HG03442 (cell line): ENCODE measurements at regions not wholly inside any gene's neighbourhood (a gene's known extent, or its start where the extent isn't known, plus 50 kb on each side); places are given as distances from the start of the nearest gene placed in this dataset.

Source experiments
- ATAC-seq: cut with Tn5 transposase; IDR thresholded peaks from one replicate; pipeline ENCODE4 v1.9.1; 2021; ENCODE audit warnings: mild to moderate bottlenecking, moderate library complexity; ENCODE audit not compliant: unreplicated experiment

DNA sequence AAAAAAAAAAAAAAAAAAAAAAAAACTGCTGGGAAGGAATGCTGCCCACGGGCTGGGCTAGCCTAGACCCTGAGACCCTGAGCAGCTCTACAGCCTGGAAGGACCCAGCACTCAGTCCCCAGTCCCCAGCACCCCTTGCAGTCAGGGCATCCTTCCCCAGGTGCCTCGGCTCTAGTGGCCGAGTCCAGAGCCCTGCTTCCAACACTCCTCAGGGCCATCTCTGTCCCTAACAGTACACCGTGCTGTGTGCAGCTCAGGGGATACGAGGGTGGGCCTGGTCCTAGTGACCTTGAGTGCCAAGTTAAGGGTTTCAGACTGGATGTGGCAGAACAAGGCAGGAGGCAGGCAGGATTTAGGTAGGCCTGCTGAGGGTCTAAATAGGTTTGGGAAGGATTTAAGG is 50.2 kb upstream of the LRP8 start:
- ATAC-seq = no peak

DNA sequence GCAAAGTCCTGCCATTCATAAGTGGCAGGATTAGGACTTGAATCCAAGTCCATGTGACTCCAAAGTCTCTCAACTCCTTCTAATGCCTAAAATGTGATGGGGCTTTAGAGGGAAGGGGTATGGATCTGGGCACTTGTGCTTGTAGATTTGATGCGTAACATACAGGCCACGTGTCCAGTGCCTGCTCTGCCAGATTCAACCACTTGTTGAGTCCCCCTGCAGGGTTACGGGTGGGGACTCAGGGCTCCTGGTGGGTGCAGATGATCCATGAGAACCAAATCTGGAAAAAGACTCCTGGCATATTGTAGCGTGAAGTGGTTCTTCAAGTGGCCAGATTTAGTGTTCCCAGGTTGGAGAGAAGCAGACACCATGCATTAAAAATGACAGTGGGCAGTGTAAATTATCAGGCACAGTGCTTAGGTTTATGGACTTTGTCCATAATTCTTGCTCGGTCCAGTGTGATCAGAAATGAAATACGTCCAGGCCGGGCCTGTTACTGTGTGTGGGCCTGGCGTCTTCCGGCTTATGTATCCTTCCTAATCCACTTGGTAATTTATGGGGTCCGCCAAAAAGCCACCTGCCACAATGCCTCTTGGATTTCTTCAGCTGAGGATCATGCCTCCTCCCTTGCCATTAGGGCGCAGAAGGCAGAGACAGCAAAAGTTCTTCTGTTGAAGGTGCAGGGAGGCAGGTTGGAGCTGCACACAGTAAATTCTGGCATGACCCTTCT is 51.2 kb upstream of the LRP8 start:
- ATAC-seq = no peak

DNA sequence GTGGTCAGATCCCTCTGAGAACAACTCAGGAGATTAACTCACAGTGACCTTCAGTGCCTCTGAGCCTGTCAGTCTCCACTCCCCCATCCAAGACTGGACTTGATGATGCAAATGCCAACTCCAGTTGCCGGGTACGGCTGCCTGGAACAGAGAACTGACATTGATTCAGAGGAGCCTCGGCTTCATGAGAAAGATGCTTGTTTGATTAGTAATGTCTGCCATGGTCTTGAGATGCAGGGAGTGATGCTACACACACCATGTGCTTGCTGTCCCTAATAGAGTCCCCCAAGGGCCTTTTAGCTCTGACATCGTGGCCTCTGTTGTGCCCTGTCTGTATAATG is 51.8 kb upstream of the LRP8 start:
- ATAC-seq = no peak

DNA sequence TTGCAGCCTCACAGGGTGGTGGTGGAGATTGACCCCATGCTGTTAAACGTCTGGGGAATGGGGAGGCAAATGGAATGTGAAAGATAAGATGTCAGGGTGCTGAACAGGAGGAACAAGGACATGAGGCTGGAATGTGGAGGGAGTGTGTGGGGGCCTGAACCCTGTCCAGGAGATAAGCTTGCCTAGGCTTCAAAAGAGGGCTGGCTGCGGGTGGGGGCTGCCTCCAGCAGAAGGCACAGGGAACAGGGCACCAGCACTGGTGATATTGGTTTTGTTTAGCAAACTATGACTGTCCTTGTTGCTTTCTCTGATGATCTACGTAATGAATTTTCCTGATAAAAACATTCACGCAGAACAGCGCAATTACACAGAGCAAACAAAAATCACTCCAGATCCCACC is 52.4 kb upstream of the LRP8 start:
- ATAC-seq = no peak

DNA sequence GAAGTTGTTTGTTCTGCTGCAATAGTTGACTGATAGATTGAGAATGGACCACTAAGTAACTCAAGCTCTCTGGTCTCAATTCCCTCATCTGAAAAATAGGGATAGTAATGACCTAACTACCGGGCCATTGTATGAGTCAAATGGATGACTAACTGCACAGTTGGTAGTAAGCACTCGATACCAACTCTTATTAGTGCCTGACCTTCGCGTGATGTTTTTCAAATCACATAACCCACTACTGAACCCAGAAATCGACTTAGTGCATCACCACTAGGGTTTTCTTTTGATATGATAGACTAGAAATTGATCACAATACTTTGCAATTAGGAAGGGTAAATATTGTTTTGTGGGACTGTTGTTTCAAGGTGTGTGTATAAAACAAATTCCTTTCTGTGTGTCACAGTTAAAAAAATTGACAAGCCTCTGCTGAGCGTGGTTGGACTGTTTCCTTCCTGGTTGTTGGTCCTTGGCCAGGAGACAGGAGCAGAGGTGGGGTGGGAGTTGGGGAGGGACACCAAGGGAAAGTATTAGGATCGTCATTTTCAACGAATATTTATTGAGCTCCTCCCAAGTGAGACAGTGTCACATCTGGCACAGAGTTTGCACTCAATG is 54.0 kb upstream of the LRP8 start:
- ATAC-seq = no peak

DNA sequence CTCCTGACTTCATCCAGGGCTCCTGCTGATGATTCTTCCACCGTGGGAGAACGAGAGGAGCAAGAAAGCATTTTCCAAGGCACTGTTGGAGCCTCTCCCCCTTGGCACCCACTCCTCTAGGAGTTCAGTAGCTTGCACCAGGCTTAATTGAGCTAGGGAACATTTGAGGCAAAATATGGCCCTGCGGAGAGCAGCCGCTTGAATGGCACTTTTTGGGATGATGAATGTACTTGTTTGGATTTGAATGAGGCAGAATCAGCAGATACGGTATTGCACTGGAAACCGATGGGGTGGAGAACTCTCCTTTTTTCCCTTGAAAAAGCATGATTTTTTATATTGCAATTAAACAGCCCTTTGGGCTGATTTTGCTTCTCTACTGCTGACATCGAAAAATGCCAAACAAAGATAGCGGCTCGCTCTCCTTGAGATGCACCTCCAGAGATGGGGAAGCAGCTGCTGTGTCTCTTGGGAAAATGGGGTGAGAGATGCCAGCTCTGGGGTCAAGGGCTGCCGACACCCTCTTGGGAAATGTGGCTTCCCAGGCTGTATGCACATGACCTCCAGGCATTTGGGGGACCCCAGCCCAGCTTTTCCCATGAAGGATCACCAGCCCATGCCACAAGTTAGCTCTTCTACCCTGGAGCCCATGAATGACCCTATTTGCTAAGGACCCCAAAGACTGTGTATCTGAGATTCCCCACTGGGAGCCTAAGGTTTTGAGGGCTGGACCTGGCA is 55.4 kb upstream of the LRP8 start:
- ATAC-seq = no peak

DNA sequence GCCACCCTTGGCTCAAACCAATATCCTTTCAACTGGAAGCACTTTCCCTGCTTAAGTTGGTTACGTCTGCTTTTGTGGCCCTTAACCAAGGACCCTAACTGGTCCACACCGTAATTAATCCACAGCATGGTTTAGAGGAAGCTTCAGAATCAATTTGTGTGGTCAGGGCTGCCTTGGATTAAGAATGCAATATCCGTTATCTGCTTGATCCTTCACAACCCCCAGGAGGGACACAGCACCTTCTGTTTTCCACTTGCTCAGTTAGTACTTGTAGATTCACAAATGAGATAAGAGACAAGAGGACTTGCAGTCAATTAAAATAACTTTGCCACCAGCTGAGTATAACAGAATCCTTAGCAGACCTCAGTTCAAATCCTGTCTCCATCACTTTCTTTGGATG is 56.9 kb upstream of the LRP8 start:
- no peak for ATAC-seq

DNA sequence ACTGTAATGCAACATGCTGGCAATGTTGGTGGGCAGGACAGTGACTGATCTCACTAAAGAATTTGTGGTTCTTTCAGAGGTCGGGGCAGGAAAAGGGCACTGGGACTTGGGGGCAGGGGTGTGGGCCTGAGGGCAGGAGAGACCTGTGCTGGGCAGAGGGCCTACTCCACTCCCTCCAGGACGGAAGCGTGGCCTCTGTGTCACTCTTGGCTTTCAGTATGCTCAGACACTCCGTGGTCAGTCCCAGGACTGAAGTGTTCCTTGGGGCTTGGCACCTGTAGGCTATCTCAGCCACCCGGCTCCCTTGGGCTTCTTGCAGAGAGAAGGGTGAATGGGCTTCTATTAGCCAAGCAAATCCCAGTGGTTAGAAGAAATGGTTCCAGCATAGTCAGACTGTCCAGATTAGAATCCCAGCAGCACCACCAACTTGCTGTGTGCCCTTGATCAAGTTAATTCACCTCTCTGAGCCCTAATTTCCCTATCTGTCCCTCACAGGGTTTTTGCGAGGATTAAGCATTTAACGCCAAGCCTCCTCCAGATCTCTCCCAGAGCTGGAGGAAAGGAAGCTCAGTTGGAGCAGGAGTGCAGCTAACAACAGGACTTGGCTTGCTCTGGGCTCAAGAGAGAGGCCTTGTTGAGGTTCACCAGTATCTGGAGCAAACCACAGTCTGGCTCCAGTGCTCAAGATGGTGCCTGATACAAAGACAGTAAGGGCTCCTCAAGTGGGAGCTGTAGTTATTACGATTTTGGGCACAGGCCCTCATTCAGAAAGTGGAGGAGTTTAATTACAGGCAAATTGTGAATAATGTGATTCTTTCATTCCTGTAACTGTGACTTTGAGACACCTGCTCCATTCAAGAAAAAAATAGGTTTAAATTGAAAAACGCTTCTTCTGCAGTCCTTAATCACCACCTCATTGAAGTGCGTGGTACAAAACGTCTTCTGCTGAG is 57.7 kb upstream of the LRP8 start:
- ATAC-seq = no peak

DNA sequence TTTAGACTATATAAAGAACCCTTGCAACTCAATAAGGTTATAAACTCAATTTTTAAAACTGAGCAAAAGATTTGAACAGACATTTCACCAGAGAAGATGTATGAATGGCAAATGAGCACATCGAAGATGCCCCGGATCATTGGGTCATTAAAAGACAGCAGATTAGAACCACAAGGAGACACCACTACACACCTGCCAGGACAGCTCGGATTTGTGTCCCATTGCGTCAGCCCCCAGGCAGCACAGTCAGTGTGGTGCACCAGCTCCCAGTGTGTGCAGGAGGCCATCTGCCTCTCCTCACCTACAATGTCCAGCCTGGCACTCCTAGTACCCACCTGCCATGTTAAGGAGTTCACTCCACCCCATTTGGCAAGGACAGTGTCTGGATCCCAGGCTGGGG is 61.1 kb upstream of the LRP8 start:
- no peak for ATAC-seq

DNA sequence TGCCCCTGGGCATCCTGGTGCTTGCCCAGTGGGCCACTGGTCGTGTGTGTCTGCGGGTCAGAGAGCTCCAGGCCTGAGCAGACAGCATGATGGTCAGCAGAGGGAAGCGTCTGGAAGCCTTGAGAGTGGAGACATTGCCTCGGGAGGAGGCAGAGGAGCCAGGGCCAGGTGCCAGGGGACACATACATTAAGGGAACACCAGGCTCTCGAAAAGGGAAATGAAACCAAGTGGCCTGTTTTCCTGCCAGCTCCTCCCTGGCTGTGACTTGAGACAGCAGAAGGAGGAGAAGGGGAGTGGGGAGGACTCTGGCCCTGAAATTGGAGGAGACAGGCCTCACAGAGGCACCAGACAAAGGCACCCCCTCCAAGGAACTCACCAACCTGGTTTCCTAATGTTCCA is 62.4 kb upstream of the LRP8 start:
- ATAC-seq = no peak

DNA sequence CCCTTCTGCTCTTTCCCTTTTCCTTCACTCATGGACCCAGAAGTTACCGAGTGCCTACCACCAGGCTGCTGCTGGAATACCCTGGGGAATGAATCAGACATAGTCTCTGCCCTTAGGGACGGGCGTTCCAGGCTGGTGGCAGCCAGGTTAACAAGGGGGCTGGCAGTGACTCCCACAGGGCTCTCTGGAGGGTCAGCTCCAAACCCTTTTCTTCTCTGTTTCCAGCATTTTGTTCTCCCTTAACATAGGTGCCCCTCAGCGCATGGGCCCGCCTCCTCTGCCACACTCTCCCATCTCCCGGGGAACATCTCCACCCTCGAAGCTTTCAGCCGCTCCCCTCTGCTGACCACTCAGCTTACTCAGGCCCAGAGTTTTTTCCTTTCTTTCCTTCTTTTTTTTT is 62.9 kb upstream of the LRP8 start:
- ATAC-seq = no peak

DNA sequence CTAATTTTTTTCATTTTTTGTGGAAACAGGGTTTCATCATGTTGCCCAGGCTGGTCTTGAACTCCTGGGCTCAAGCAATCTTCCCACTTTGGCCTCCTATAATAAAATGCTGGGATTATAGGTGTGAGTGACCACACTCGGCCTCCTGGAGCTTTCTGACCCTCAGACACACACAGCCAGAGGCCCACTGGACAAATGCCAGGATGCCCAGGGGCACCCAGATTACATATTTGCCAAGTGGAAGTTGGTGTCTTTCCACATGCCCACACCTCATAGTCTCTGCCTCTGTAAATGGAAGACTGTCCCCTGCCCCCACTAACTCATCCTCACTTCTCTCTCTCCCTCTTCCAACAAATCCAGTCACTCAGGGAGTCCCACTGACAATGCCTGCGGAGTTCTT is 63.4 kb upstream of the LRP8 start:
- ATAC-seq = no peak

DNA sequence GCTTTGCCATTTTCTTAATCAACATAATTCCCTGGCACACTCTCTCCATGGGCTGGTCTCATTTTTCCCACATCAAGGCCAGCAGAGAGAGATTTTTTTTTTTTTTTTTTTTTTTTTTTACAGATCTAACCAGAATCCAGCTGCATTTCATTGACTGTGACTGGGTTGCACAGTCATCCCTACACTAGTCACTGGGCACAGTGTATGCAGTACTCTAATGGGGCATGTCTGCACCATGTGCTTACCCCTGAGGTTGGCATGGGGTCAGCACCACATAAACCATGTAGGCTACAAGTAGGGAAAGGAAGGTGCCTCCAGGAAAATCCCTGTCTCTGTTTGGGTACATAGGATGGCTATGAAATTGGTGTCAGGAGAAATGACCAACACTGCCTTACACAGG is 64.1 kb upstream of the LRP8 start:
- no peak for ATAC-seq

DNA sequence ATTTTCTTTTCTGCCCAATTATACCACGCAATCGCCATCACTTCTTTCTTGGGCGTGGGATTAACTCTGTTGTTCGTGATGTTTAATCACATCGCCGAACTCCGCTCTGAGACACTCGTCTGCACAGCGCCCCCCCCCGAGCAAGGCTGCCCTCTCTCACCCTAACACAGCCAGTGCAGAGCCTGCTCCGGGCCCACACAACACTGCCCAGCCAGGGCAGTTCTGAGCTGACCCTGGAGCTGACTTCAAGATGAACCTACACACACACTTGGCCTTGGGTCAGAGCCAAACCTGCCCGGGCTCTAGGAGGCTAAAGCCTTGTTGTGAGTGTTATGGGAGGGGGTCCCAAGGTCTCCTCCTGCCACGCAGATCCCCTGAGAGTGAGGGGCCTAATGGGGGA is 64.6 kb upstream of the LRP8 start:
- ATAC-seq = no peak

DNA sequence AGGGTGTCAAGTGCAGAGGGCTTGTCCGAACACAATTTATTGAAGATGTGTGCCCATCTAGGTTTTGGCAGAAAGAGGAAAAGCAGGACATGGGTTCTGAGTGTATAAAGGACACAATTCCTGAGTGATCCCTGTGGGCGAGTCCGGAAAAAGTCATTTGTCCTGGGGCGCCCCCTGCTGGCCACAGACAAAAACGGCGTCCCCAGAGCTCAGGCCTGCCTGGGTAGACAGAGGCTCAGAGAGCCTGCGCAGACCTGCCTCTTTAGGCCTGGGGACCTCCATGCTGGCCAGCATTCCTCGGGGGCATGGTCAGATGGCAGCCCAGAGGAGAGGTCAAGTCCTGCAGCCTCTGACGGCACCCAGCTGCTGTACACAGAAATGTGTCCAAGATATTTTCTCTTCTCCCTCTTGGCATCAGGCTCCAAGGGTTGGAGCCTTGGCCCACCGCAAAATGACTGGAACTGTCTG is 65.5 kb upstream of the LRP8 start:
- peak; percentile 50 for ATAC-seq

DNA sequence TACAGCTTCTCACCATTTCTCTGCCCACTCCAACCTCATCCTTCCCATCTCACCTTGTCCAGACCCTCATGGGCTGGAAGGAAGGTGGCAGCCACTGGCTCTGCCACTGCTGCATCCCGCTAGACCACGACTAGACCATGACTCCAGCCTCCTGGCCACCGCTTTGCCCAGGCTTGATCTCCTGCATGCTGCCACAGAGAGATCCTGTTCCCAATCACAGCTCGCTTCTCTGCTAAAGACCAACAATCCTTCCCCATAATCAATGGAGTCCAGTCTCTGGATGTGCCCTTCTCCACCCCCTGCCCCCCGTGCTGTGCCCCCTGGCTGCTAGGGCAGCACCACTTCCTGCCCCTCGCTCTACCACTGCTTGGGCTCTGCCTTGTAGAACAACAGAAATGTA is 64.9 kb upstream of the DMRTB1 start:
- no peak for ATAC-seq

DNA sequence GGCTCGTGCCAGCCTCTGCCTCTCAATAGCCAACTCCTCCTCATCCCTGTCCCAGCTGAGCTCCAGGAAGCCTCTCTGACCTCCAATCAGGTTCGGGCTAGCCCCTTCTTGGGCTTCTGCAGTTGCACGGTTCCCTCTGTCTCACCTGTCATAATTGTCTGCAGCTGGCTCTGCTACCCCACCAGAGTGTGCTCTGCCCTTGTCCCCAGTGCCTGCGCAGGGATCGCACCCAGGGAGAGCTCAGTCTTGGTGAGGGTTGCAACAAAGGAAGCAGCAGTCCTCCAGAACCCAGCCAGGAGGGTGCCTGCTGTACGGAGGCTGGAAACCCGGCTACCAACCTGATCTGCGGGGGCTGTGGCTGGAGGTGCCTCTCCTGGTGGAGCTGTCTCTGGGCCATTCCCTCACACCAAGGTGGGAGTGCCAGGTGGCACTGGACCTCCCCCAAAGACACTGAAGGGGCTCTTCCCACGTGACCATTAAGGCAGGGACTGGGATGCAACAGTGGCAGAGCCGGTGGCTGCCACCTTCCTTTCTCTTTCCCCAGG is 63.5 kb upstream of the DMRTB1 start:
- ATAC-seq = no peak

DNA sequence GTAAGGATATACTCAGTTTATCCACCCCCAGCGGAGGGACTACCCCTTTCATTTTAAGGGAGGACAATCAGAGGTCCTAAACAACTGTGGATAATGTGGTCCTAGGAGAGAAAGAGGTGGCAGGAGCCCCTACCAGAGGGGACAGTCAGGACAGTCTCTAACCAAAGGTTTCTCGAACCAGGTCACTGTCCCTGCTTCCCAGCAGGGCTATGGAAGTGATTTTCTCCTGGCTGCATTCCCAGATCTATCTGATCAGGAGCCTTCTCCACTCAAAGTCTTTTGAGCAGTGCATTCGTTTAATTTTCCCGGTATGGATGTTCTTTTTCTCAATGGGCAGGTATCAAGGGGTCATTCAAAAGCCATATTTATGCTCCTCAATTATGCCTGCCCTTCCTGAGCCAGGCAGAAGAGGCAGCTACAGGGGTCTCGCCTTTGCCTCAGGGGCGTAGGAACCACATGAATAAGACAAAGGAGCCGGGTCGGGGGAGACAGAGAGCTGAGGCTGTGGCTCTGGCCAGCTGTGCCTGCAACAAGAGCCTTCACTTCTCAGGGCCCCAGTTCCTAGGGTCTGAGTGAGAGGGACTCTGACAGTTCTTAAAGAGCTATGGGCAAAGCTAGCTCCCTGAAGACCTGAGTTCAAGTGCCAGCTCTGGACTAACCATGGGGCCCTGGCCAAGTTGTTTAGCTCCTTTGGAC is 62.5 kb upstream of the DMRTB1 start:
- no peak for ATAC-seq

DNA sequence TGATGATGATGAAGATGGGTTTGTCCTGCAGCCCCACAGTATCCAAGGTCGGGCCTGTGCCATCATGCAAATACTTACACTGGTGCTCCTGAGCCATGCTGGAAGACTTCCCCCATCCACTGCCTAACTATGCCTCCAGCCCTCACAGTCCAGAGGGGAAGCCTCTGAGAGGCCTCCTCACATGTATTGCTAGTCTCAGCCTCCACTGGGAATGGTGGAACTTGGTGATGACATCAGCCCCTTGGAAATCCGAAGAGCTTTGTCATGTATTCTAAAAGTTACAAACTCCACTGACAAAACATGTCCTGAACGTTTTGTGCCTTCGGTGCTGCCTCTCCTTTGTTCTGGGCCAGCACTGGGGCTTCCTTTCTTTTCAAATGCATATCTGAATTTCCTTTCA is 61.1 kb upstream of the DMRTB1 start:
- no peak for ATAC-seq

DNA sequence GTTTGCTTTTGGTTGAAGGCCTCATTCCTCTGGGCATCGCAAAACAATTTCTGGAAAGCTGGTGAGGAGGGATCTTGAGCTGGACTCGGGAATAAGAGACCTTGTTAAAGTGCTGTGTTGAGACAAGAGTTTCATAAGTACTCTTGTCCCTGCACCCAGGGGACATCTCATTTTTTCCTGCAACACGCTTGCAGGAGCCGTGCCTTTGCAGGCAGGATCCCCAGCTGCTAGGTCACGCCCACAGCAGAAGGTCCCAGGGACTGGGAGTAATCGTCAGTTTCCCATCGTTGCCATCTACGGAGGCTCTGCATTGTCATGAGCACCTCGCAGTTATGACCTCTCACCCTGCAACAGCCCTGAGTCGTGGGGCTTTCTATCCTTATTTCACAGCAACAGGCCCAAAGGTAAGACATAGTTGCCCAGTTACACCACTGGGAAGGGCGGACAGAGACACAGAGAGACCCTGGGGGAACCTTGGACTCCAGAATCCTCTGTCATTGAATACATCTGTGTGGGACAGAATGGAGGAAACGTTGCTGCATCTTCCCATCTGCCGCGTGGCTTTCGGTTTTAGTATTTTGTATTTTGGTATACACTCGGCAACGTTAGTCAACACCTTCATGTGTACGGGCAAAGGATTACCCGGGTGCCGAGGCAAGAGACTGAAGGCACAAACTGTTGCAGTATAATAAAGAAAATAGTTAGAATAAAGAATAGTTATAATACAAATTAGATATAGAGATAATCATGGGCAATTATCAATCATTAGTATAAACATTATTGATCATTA is 60.4 kb upstream of the DMRTB1 start:
- ATAC-seq = no peak
